NCI-H1105 treated with DMSO at 0.1 percent for 48 hours (cell line): ENCODE measurements at regions not wholly inside any gene's neighbourhood (a gene's known extent, or its start where the extent isn't known, plus 50 kb on each side); places are given as distances from the start of the nearest gene placed in this dataset.
"Not testable (repeated sequence)": the region's sequence is repeated elsewhere in the genome, so short reads cannot be mapped to it uniquely, and the experiment has no call there.

Experiments used
- DNase-seq: peaks from one replicate; lab custom pipeline; 2025; lab: John Stamatoyannopoulos, UW

DNA sequence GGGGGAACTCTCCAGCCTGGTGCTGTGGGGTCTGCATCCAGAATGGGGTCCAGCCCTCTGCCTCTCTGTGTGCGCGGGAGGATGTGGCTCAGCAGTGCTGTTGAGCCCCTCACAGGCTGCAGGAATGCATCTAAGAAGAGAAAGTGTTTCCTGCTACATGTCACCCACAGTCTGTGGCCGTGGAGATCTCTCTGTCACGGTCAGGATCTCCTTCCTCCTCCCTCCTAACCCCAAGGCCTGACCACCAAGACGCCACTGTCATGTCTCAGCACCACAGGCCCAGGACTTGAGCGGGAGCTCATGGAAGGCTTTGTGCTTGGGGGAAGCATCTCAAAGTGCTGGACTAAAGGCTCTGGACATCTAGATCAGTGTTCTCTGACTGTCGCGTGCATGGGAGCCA lies 90.1 kb downstream of the SREK1 start:
- no peak for DNase-seq

DNA sequence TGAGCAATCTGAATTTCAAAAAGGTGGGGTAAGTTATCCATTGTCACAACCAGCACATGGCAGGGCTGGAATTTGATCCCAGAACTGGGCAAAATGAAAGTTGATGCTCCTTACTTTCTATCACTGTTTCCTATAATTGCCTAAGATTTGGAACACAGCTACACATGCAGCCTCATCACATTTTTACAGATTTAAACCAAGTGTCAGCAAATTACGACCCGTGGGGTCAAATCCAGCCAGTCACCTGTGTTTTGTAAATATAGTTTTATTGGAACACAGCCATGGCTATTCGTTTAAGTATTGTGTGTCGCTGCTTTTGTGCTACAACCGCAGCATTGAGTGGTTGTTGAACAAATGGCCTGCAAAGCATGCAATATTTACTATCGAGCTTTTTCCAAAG lies 94.3 kb downstream of the SREK1 start:
- no peak for DNase-seq

DNA sequence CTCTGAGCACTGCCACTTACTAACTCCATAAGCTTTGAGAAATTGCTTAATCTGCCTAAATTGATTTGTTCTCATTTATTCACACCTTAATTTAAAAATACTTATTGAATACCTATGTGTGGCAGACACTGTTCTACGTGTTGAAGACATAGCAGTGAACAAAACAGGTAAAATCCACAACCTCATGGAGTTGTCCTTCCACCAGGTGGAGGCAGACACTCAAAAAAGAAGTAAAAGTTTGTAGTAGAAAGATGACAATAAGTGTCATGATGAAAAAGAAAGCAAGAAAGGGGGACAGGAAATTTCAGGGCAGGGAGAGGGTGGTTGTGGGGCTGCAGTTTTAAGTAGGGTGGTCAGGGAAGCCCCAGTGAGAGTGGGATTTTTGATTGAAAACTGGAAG lies 94.9 kb downstream of the SREK1 start:
- DNase-seq, result no peak

DNA sequence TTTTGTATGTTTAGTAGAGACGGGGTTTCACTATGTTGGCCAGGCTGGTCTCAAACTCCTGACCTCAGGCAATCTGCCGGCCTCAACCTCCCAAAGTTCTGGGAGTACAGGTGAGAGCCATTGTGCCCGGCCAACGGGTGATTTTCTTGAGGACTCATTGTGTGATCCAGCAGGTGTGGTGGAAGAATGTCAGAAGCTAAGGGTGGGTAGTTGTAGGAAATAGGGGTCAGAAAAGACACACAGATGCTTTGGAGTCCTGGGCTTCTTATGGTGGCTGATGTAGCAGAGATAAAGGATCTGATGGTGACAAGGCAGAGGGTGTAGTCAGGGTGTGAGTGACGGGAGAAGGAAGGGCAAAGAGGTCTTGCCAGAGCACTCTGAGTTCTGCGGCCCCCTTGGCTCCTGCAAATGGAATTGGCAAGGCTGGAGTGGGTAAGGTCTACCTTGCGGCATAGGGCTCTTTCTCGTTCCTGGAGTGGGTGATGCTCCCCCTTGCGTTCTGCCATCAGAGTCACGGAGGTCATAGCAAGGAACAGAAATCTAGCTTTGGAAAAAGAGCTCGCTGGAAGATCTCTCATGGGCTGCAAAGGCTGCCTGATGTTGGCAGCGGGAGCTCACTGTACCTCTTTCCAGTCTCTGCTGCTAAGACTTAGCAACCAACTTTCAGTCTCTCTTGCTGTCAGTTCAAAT lies 97.2 kb downstream of the SREK1 start:
- DNase-seq, result no peak

DNA sequence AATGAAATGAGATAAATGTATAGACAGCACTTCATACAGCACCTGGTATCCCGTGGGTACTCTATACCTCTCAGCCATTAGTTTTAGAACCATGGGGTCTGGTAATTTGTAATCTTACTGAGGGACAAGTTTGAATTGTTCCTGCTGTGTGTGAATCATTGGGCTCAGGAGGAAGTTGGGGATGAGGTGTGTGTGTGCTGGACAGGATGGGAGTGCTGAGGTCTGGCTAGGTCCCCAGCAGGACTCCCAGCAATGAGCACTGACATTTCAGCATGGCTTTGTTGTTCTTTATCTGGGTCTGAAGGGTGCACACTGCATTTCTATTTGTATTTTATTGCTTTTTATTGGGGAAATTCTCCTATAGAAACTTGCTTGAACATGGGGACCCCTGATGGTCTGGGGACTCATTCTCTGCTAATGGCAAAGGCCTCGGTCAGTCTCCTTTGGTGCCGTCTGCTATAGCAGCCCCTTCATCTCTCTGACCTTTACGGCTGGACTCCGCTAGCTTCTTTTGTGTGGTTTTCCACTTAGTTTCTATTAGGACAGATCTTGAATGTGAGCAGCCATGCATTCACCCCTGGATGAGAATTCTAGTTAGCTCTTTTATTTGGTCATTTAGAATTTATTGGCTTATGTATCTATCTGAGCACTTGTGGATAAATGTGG lies 98.1 kb downstream of the SREK1 start:
- DNase-seq, result no peak

DNA sequence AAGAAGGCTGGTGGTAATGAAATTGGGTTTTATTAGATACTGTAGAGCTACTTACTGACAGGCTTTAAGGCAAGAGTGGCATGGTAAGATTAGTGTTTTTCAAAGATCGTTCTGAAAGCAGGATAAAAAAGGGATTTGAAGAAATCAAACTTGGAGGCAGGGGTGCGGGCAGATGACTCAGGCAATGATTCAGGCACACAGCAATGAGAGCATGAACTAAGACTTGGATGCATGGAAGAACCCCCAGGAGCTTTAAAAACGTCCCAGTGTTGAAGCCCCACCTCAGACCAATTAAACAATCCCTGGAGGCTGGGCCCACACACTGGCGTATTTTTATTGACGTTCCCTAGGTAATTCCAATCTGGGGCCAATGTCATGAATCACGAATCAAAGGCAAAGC lies 102.5 kb downstream of the SREK1 start:
- no peak for DNase-seq

DNA sequence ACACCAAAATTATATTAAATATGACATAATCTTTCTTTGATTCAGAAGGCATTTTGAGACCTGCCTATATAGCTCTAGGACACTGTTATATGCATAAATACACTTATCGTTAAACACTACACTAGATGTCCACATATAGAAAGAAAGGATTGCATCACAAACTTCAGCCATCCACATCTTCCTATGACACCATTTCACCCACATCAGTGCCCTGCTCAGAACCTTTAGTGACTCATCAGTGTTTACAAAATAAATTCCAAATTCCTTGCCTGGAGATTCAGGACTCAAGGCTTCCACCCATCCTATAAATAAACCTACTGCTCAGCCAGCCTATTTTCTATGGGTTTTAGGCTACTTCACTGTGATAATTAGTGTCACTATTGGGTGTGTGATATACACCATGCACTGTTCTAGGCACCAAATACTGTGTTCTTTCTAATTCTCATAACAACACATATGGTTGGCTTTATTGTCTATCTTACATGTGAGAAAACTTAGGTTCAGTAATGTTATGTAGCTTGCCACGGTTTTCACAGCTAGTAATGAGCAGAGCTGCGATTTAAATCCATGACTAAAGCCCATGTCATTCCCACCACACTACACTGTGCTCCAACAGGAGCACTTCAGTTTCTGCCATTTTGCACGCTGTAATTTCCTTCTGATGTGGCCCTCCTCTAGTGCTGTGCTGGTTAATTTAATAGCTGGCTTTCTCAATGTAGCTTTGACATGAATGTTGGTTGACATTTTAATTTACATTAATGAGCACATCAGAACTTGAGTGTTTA lies 103.3 kb downstream of the SREK1 start:
- no peak for DNase-seq

DNA sequence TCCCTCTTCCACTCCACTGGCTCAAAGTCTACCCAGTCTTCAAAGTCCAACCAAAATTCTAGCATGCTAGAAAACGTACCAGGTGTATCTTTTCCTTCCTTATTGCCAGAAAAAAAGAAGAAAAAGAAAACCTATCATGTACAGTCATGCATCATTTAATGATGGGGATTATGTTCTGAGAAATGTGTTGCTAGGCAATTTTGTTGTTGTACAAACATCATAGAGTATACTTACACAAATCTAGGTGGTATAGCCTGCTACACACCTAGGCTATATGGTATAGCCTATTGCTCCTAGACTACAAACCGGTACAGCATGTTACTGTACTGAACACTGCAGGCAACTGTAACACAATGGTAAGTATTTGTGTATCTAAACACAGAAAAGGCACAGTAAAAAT lies 104.8 kb downstream of the SREK1 start:
- DNase-seq, result no peak

DNA sequence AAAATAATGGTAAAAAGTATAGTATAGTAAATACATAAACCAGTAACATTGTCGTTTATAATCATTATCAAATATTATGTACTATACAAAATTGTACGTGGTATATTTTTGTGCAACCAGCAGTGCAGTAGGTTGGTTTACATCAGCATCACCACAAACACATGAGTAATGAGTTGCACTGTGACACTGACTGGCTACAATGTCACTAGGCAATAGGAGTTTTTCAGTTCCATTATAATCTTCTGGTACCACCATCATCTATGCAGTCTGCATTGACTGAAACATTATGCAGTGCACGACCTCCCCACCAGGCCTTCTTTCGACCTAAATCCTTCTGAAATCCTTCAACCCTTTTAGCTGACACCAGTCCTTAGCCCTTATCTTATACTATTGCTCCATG lies 105.8 kb downstream of the SREK1 start:
- DNase-seq, result no peak

DNA sequence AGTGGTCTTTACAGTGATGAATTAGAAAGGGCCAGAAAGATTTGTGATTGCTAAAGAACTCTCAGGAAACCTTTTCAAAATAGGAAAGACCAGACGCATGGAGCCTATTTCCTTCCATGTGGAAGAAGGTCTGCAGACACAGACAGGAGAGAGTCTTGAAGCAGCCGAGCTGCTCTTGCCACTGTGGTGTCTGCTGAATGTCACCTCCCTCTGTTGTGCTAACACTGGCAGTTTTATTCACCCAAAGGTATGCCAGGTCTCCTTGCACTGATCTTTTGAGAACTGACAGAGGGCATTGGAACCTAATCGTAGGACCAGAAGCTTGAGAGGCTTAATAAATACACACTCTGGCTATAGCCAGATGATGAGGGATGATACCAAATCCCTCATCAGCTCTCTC lies 108.7 kb downstream of the SREK1 start:
- DNase-seq, result no peak

DNA sequence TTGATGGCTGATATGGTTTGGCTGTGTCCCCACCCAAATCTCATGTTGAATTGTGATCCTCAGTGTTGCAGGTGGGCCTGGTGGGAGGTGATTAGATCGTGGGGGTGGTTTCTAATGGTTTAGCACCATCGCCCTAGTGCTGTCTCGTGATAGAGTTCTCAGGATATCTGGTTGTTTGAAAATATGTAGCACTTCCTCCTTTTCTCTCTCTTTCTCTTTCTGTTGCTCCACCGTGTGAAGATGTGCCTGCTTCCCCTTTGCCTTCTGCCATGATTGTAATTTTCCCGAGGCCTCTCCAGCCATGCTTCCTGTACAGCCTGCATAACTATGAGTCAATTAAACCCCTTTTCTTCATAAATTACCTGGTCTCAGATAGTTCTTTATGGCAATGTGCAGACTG lies 111.6 kb downstream of the SREK1 start:
- no peak for DNase-seq

DNA sequence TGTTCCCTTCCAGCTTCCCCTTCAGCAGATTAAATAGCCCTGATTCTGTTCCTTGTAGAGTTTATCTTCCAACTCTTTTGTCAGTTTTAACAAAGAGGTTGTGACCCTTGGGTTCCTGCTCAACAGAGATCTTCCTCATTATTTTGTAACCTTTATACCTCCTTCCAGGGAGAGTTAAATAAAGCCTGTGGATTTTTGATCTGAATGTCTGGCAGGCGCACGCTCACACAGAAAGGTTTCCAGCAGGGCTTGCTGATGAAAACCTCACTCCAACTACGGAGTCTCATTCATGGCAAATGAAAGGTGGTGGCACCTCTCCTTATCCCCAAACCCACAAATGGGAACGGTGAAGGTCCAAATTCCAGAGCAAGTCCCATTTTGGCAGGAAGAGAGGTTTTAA lies 129.0 kb downstream of the SREK1 start:
- DNase-seq, result no peak

DNA sequence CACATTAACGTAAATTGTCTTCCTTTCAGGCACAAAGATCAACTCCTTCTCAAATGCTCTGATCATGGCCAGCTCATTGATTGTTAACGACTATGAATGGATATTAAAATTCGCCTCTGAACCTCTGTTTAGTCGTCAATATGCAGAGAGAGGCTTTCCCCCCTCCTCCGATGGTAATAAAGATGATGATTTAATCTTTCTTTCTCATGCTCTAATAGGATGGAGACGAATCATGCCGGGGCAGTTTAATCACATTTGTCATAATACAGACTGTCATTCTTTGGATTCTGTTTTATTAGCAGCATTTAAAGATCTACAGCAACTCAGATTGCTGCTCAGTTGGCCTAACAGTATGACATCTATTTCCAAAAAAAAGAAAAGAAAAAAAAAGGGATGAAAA lies 132.9 kb downstream of the SREK1 start:
- DNase-seq, result no peak

DNA sequence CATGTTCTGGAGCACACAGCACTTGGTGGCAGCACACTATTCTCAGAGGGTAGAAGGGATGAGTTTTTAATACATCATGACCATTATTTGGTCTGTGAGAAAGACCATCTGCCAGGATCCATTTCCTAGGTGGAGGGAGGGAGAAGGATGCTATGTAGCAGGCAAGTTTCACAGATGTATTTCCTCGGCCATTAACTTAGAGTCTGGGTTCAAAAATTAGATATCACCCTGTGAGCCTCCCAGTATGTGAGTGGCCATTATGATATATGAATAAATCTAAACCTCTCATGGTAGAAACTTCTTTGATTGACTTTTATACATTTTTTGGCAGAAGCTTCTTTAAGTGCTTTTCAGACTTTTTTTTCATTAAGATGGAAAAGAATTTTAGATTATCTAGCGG lies 133.9 kb downstream of the SREK1 start:
- DNase-seq, result no peak

DNA sequence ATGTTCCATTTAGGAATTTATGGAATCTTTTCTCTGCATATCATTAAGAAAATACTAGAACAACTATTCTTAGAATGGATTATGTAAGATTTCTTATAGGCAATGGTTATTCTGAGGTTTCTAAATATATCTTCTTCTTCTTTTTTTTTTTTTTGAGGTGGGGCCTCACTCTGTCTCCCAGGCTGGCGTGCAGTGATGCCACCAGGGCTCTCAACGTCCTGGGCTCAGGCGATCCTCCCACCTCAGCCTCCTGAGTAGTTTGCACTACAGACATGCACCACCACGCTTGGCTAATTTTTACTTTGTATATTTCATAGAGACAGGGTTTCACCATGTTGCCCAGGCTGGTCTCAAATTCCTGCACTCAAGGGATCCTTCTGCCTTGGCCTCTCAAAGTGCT lies 137.2 kb downstream of the SREK1 start:
- no peak for DNase-seq

DNA sequence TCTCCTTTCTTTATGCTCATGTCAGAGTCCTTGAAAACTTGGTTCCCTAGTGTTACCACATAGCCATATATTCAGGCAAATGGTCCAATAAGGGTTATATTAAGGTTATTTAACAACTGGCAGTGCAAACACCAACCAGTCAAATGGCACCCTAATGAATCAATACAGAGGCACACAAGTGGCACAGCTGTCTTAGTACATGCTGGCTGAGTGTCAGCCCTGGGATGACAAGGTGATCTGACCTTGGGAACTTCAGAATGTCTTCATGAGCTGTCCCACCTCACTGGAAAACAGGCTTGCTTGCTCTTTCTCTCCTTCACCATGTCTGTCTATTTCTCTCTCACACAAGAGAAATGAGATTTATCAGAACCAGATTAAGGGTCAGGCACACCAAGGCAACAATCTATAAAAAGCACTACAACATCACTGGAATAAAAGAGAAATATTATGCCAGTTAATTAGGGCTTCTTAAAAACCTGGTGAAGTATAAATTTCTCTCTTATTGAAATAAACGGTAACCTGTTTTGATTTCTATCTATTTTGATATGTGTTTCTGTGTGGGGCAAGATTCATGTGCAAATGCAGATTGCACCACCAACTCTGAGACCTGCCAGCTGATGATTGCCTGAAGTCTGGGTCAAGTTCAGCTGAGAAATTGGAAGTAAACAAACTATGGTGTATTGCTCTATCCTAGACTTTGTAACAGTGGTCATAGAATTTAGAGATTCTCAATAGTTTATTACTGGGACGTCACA lies 140.7 kb downstream of the SREK1 start:
- no peak for DNase-seq

DNA sequence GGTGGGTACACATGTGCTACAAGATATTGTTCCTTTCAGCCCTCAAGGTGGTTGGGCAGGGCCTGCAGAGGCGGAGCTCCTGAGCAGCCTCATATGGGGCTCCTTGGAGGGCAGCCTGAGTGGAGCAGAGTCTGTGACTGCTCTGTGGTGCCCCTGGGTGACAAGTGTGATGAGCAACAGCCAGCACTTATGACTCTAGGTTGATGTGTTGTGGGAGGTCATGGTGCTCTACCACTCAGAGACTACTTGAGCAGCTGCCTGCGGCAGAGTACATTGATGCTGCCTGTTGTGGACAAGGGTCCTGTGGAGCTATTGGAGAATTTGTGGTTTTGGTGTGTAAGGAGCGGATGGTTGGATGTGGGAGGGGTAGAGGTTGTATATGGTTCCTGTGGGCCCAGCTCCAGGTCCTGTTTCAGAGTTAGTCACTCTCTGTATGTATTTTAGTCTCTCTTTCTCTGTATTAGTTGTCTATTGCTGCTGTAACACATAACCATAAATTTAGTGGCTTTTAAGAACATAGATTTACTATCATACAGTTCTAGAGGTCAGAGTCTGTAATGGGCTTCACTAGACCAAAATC lies 141.3 kb downstream of the SREK1 start:
- DNase-seq, result no peak

DNA sequence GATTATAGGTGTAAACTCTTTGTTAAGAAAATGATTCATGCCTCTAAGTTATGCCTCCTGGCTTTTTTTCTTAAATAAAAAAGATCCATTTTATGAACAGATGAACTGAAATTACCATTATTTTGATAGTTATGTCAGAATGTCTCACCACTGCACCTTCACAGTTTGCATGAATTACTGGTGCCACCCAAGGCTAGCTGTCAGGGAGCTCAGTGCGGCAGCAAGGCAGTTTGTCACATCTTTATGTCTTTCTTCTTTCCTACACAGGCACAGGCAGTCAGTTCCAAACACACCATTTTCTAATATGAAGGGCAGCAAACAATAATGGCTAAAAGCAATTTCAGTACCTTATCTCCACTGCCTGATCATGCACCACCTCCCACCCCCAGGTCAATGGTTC lies 147.7 kb downstream of the SREK1 start:
- DNase-seq, result no peak

DNA sequence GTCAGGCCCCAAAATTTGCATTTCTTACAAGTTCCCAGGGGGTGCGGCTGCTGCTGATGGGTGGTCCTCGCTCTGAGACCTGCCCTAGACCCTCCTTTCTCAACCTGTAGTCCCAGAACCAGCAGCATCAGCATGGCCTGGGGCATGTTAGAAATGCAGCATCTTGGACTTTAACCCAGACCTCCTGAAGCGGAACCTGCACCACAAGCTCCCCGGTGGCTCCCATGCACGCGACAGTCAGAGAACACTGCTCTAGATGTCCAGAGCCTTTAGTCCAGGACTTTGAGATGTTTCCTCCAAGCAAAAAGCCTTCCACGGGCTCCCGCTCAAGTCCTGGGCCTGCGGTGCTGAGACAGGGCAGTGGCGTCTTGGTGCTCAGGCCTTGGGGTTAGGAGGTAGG lies 149.8 kb downstream of the SREK1 start:
- not testable (repeated sequence) for DNase-seq

DNA sequence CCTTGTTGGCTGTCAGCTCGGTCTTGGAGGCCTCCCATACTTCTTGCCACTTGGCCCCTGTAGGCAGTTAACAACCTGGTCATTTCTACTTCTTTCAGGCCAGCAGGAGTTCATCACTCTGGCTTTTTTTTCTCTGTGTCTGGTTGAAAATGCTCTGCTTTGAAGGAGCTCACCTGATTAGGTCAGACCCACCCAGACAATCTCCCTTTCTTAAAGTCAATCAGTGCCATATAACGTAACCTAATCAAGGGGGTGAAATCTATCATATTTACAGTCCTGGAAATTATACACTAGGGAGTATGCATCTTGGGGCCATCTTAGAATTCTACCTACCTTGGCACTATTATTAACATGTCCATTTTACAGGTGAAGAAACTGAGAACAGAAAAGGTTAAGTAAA lies 155.4 kb downstream of the SREK1 start:
- no peak for DNase-seq

DNA sequence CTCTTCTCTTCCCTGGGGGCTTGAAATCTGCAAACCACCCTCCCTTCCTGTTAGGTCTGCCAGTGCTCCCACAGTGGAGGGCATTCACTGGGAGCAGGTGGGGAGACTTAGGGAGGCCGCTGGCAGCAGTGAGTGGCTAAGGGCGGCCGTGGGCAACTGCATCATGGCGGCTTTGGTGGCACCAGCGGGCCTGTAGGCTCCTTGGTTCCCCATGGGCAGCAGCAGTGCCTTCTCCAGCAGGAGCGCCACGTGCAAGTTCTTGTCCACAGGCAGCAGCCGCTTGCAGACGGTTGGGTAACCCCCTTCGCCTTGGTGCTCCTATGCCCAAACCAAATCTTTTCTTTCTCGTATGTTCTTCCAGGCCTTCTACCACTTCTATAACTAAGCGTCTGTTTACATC lies 158.2 kb downstream of the SREK1 start:
- no peak for DNase-seq
